ENCODE measurements at regions not wholly inside any gene's neighbourhood (a gene's known extent, or its start where the extent isn't known, plus 50 kb on each side); places are given as distances from the start of the nearest gene placed in this dataset.

DNA sequence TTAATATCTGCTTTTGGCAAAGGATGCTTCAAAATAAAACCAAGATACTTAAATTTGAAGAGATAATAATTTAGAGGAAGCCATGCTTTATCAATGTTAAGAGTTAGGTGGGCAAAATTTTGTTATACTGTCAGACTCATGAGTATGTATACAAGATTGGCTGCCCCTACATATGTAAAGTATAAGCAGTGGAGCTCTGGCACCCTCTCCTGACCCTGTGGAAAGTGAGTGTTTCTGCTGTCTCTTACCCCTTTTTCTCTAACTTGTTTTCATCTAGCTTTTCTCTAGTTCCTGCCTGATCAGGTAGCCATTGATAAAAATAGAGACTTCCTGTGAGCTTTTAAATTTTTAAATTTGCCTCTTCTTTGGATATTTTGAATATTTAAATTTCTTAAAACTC, 710.9 kb upstream of the SPRY2 start (continued):
- TF ChIP-seq, protein P1, sequence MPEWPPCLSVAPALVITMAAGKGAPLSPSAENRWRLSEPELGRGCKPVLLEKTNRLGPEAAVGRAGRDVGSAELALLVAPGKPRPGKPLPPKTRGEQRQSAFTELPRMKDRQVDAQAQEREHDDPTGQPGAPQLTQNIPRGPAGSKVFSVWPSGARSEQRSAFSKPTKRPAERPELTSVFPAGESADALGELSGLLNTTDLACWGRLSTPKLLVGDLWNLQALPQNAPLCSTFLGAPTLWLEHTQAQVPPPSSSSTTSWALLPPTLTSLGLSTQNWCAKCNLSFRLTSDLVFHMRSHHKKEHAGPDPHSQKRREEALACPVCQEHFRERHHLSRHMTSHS (tag by site-specific recombination; IDR thresholded peaks at IDR 0.05), result no peak
- TF ChIP-seq, protein P2, sequence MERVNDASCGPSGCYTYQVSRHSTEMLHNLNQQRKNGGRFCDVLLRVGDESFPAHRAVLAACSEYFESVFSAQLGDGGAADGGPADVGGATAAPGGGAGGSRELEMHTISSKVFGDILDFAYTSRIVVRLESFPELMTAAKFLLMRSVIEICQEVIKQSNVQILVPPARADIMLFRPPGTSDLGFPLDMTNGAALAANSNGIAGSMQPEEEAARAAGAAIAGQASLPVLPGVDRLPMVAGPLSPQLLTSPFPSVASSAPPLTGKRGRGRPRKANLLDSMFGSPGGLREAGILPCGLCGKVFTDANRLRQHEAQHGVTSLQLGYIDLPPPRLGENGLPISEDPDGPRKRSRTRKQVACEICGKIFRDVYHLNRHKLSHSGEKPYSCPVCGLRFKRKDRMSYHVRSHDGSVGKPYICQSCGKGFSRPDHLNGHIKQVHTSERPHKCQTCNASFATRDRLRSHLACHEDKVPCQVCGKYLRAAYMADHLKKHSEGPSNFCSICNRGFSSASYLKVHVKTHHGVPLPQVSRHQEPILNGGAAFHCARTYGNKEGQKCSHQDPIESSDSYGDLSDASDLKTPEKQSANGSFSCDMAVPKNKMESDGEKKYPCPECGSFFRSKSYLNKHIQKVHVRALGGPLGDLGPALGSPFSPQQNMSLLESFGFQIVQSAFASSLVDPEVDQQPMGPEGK (tag by site-specific recombination; IDR thresholded peaks at IDR 0.05), result no peak
- TF ChIP-seq ZIC2 (tag by site-specific recombination; IDR thresholded peaks at IDR 0.05) (no peak), YY2 (tag by site-specific recombination; IDR thresholded peaks at IDR 0.05) (no peak), ZNF175 (tag by site-specific recombination; IDR thresholded peaks at IDR 0.05) (no peak), SCRT2 (tag by site-specific recombination; IDR thresholded peaks at IDR 0.05) (no peak), YY1 (tag by site-specific recombination; IDR thresholded peaks at IDR 0.05) (no peak), SETDB1 (IDR thresholded peaks at IDR 0.05; ENCODE audit: insufficient read length, low read length) (no peak)

DNA sequence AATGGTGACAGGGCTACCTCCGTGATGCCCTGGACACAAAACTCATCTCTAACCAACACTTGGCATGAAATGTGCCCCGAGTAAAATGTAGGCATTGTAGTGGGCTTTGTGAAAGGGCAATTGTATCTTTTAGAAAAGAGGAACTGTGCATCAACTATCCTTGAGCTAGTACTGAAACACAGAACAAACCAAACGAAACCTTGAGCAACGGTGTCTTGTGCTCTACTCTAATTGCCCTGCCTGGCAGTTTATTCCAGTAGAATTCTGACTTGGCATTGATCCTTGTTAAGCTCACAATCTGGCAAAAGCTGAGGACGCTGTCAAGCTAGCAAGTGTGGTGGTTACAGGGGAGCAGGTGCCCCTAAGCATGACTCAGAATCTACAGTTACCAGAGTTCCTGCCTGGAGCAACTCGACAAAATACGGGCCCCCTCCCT, 707.1 kb upstream of the SPRY2 start:
- POLR2A ChIA-PET, result no interaction called here
- Histone ChIP-seq H3K36me3 (ENCODE audit: control insufficient read depth in 2 of 2, insufficient read depth in 1 of 2, low read length in 2 of 2) (no peaks in the 10 kb centered on the region), H3K9me3 (ENCODE audit: control insufficient read depth, insufficient read depth, low read depth, low read length) (no peaks in the 10 kb centered on the region), H3K27ac (ENCODE audit: extremely low read depth, low read depth, low read length) (no peak overlapping the region), H3K4me3 (ENCODE audit: low read depth, low read length) (no peak overlapping the region), H3K4me1 (ENCODE audit: control insufficient read depth, insufficient read depth, low read length) (no peaks in the 10 kb centered on the region)
- CTCF ChIA-PET, result no interaction called here
- TF ChIP-seq ZSCAN16 (tag by site-specific recombination; IDR thresholded peaks at IDR 0.05) (no peak), ZNF248 (tag by site-specific recombination; IDR thresholded peaks at IDR 0.05) (no peak), ZNF214 (tag by site-specific recombination; IDR thresholded peaks at IDR 0.05; ENCODE audit: borderline replicate concordance) (no peak), ZNF114 (tag by site-specific recombination; IDR thresholded peaks at IDR 0.05) (no peak), ZNF311 (tag by site-specific recombination; IDR thresholded peaks at IDR 0.05; ENCODE audit: borderline replicate concordance) (no peak), ZNF37A (tag by site-specific recombination; IDR thresholded peaks at IDR 0.05) (no peak), ZNF10 (tag by site-specific recombination; IDR thresholded peaks at IDR 0.05) (no peak), HOXC10 (CRISPR knock-in tag; IDR thresholded peaks at IDR 0.05) (no peak), ZNF843 (tag by site-specific recombination; IDR thresholded peaks at IDR 0.05) (no peak), ZNF626 (tag by site-specific recombination; IDR thresholded peaks at IDR 0.05) (no peak), ZNF140 (tag by site-specific recombination; IDR thresholded peaks at IDR 0.05) (no peak), ZBTB17 (tag by site-specific recombination; IDR thresholded peaks at IDR 0.05) (no peak), ZBTB20 (tag by site-specific recombination; IDR thresholded peaks at IDR 0.05) (no peak), ZNF837 (tag by site-specific recombination; IDR thresholded peaks at IDR 0.05) (no peak), HOXD13 (CRISPR knock-in tag; IDR thresholded peaks at IDR 0.05; ENCODE audit: borderline replicate concordance) (no peak)
- TF ChIP-seq, protein P1 (tag by site-specific recombination; IDR thresholded peaks at IDR 0.05), result no peak
- TF ChIP-seq, protein P2 (tag by site-specific recombination; IDR thresholded peaks at IDR 0.05), result no peak
- TF ChIP-seq, protein P3, sequence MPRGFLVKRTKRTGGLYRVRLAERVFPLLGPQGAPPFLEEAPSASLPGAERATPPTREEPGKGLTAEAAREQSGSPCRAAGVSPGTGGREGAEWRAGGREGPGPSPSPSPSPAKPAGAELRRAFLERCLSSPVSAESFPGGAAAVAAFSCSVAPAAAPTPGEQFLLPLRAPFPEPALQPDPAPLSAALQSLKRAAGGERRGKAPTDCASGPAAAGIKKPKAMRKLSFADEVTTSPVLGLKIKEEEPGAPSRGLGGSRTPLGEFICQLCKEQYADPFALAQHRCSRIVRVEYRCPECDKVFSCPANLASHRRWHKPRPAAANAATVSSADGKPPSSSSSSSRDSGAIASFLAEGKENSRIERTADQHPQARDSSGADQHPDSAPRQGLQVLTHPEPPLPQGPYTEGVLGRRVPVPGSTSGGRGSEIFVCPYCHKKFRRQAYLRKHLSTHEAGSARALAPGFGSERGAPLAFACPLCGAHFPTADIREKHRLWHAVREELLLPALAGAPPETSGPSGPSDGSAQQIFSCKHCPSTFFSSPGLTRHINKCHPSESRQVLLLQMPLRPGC (tag by site-specific recombination; IDR thresholded peaks at IDR 0.05), result no peak
- TF ChIP-seq, protein P4, sequence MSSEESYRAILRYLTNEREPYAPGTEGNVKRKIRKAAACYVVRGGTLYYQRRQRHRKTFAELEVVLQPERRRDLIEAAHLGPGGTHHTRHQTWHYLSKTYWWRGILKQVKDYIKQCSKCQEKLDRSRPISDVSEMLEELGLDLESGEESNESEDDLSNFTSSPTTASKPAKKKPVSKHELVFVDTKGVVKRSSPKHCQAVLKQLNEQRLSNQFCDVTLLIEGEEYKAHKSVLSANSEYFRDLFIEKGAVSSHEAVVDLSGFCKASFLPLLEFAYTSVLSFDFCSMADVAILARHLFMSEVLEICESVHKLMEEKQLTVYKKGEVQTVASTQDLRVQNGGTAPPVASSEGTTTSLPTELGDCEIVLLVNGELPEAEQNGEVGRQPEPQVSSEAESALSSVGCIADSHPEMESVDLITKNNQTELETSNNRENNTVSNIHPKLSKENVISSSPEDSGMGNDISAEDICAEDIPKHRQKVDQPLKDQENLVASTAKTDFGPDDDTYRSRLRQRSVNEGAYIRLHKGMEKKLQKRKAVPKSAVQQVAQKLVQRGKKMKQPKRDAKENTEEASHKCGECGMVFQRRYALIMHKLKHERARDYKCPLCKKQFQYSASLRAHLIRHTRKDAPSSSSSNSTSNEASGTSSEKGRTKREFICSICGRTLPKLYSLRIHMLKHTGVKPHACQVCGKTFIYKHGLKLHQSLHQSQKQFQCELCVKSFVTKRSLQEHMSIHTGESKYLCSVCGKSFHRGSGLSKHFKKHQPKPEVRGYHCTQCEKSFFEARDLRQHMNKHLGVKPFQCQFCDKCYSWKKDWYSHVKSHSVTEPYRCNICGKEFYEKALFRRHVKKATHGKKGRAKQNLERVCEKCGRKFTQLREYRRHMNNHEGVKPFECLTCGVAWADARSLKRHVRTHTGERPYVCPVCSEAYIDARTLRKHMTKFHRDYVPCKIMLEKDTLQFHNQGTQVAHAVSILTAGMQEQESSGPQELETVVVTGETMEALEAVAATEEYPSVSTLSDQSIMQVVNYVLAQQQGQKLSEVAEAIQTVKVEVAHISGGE (tag by site-specific recombination; conservative IDR thresholded peaks at IDR 0.05; ENCODE audit: low read depth), result no peak
